ENCODE measurements at regions not wholly inside any gene's neighbourhood (a gene's known extent, or its start where the extent isn't known, plus 50 kb on each side); places are given as distances from the start of the nearest gene placed in this dataset.
"Not testable (repeated sequence)": the region's sequence is repeated elsewhere in the genome, so short reads cannot be mapped to it uniquely, and the experiment has no call there.

DNA sequence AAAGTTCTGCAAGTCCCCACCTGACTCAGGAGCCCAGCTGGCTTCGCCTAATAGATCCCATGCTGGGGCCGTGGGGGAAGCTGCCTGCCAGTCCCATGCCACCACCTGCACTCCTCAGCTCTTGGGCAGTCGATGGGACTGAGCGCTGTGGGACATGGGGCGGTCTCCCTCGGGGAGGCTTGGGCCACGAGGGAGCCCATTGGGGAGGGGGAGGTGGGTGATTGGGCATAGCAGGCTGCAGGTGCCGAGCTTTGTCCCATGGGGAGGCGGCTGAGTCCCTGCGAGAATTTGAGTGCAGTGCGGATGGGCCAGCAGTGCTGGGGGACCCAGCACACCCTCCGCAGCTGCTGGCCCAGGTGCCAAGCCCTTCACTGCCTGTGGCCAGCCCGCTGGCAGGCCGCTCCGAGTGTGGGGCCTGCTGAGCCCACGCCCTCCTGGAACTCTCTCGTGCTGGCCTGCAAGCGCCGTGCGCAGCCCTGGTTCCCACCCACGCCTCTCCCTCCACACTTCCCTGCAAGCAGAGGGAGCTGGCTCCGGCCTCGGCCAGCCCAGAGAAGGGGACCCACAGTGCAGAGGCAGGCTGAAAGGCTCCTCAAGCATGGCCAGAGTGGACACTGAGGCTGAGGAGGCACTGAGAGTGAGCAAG is 467.3 kb downstream of the IRS2 start:
- DNase-seq (ENCODE audit: low spot score, unreplicated experiment): no peak

DNA sequence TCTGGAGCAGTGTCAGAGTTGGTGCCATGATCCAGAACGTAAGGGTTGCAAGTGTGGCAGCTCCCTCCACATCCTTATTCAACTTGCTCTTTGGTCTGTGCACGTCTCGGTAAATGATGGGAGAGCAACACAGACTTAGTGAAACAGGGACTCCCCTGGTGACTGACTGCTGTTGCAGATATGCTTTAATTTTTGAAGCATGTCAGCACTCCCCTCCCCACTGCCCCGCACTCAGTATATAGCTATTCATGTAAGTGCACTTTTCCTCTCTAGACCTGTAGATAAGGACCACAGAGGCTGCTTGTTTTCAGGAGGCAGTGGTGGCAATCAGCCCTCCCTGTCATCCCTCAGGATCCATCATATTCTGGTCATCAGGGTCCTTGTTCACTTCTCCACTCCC is 470.9 kb downstream of the IRS2 start:
- no peak overlapping the region for H3K27ac Mint-ChIP-seq
- H3K4me3 Mint-ChIP-seq (ENCODE audit: low read depth): no peak overlapping the region
- TF ChIP-seq, protein P1, sequence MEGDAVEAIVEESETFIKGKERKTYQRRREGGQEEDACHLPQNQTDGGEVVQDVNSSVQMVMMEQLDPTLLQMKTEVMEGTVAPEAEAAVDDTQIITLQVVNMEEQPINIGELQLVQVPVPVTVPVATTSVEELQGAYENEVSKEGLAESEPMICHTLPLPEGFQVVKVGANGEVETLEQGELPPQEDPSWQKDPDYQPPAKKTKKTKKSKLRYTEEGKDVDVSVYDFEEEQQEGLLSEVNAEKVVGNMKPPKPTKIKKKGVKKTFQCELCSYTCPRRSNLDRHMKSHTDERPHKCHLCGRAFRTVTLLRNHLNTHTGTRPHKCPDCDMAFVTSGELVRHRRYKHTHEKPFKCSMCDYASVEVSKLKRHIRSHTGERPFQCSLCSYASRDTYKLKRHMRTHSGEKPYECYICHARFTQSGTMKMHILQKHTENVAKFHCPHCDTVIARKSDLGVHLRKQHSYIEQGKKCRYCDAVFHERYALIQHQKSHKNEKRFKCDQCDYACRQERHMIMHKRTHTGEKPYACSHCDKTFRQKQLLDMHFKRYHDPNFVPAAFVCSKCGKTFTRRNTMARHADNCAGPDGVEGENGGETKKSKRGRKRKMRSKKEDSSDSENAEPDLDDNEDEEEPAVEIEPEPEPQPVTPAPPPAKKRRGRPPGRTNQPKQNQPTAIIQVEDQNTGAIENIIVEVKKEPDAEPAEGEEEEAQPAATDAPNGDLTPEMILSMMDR (IDR thresholded peaks at IDR 0.05; ENCODE audit: unreplicated experiment): no peak
- peaks cover 16% of the 10 kb centered on the region for H3K9me3 Mint-ChIP-seq (ENCODE audit: low read depth)
- H3K4me1 Mint-ChIP-seq (ENCODE audit: low read depth): peaks cover 7% of the 10 kb centered on the region
- H3K27me3 Mint-ChIP-seq: peaks cover 2% of the 10 kb centered on the region
- DNase-seq (ENCODE audit: low spot score, unreplicated experiment): no peak
- H3K36me3 Mint-ChIP-seq (ENCODE audit: insufficient read depth): peaks cover 1% of the 10 kb centered on the region

More for the DNA sequence above, 467.3 kb downstream of the IRS2 start:
- TF ChIP-seq, protein P1 (IDR thresholded peaks at IDR 0.05; ENCODE audit: unreplicated experiment): no peak
- Mint-ChIP-seq H3K27ac (no peak overlapping the region), H3K4me3 (ENCODE audit: low read depth) (no peak overlapping the region), H3K9me3 (ENCODE audit: low read depth) (peaks cover 17% of the 10 kb centered on the region), H3K4me1 (ENCODE audit: low read depth) (peaks cover 2% of the 10 kb centered on the region), H3K36me3 (ENCODE audit: insufficient read depth) (peaks cover 1% of the 10 kb centered on the region), H3K27me3 (peaks cover 2% of the 10 kb centered on the region)

DNA sequence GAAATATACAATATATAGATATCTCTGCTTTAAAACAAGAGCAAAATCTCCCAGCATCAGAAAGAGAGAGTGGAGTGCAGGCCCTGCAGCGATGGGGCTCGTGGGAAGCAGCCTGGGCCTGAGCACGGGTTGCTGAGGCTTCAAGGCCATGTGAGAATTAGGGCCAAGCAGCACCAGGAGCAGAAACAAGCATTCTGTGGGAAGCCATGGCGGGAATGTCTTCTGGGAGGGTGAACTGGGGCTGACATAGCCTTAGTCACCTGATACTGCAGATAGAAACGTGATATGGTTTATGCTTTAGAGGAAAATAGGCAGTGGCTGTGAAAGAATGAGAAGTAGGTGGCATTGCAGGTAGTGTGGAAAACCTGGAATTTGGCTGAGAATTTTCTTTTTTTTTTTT is 472.3 kb downstream of the IRS2 start:
- DNase-seq (ENCODE audit: low spot score, unreplicated experiment): no peak
- Mint-ChIP-seq H3K4me3 (ENCODE audit: low read depth) (no peak overlapping the region), H3K4me1 (ENCODE audit: low read depth) (peaks cover 18% of the 10 kb centered on the region), H3K36me3 (ENCODE audit: insufficient read depth) (peaks cover 1% of the 10 kb centered on the region), H3K9me3 (ENCODE audit: low read depth) (peaks cover 10% of the 10 kb centered on the region), H3K27me3 (peaks cover 2% of the 10 kb centered on the region), H3K27ac (peak overlapping the region; percentile 21)
- TF ChIP-seq, protein P1 (IDR thresholded peaks at IDR 0.05; ENCODE audit: unreplicated experiment): no peak

DNA sequence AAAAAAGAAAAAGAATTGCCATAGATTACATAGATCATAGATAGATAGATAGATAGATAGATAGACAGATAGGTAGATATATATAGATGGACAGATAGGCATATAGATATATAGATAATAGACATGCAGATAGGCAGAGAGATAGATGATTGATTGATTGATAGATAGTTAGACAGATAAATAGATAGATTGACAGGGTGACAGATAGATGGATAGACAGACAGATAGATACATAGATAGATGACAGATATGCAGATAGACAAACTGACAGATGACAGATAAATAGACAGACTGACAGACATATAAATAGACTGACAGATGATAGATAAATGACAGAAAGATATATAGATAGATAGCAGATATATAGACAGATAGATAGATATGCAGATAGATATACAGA is 474.0 kb downstream of the IRS2 start:
- H3K9me3 Mint-ChIP-seq (ENCODE audit: low read depth): peaks cover 7% of the 10 kb centered on the region
- no peak overlapping the region for H3K4me3 Mint-ChIP-seq (ENCODE audit: low read depth)
- H3K27ac Mint-ChIP-seq: no peak overlapping the region
- DNase-seq (ENCODE audit: low spot score, unreplicated experiment): no peak
- TF ChIP-seq, protein P1 (IDR thresholded peaks at IDR 0.05; ENCODE audit: unreplicated experiment): no peak
- H3K4me1 Mint-ChIP-seq (ENCODE audit: low read depth): peaks cover 26% of the 10 kb centered on the region
- no peaks in the 10 kb centered on the region for H3K36me3 Mint-ChIP-seq (ENCODE audit: insufficient read depth)
- H3K27me3 Mint-ChIP-seq: peaks cover 9% of the 10 kb centered on the region

DNA sequence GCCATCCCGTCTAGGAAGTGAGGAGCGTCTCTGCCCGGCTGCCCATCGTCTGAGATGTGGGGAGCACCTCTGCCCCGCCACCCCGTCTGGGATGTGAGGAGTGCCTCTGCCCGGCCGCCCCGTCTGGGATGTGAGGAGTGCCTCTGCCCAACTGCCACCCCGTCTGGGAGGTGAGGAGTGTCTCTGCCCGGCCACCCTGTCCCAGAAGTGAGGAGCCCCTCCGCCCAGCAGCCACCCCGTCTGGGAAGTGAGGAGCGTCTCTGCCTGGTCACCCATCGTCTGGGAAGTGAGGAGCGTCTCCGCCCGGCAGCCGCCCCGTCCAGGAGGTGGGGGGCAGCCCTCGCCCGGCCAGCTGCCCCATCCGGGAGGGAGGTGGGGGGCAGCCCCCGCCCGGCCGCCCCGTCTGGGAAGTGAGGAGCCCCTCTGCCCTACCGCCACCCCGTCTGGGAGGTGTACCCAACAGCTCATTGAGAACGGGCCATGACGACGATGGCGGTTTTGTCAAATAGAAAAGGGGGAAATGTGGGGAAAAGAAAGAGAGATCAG is 474.9 kb downstream of the IRS2 start:
- H3K27me3 Mint-ChIP-seq: peaks cover 11% of the 10 kb centered on the region
- H3K9me3 Mint-ChIP-seq (ENCODE audit: low read depth): not testable (repeated sequence)

More for the DNA sequence above, 474.9 kb downstream of the IRS2 start:
- DNase-seq (ENCODE audit: low spot score, unreplicated experiment); H3K4me3 Mint-ChIP-seq (ENCODE audit: low read depth); H3K27ac Mint-ChIP-seq; H3K36me3 Mint-ChIP-seq (ENCODE audit: insufficient read depth): not testable (repeated sequence)
- H3K4me1 Mint-ChIP-seq (ENCODE audit: low read depth): peaks cover 31% of the 10 kb centered on the region

Data from progenitor cell of endocrine pancreas (in vitro differentiated cells).